MM.1S (cell line): ENCODE measurements at regions not wholly inside any gene's neighbourhood (a gene's known extent, or its start where the extent isn't known, plus 50 kb on each side); places are given as distances from the start of the nearest gene placed in this dataset.
"Not testable (repeated sequence)": the region's sequence is repeated elsewhere in the genome, so short reads cannot be mapped to it uniquely, and the experiment has no call there.

Source experiments
- DNase-seq: peaks from one replicate; pipeline ENCODE4 v3.0.0-alpha.2; 2015
- H2AFZ ChIP-seq: fragments of 300-600 bp; sonication (generic); 2 replicates; pipeline ENCODE4 v1.6.0; 2016; ENCODE audit warnings: antibody characterized with exemption, low read length
- H3F3A ChIP-seq: fragments of 300-600 bp; sonication (generic); 2 replicates; pipeline ENCODE4 v1.6.1; 2016; ENCODE audit warnings: mild to moderate bottlenecking, antibody characterized with exemption, low read length, moderate library complexity, mixed read lengths; ENCODE audit not compliant: insufficient read depth
- H3K27ac ChIP-seq: fragments of 300-600 bp; sonication (generic); 2 replicates; pipeline ENCODE4 v1.5.1; 2016; ENCODE audit warnings: mild to moderate bottlenecking, low read length
- H3K27me3 ChIP-seq: fragments of 300-600 bp; sonication (generic); replicated peaks from 2 replicates; pipeline ENCODE4 v1.6.0; 2016; ENCODE audit warnings: low read length; ENCODE audit not compliant: insufficient read depth
- H3K36me3 ChIP-seq: fragments of 300-600 bp; sonication (generic); replicated peaks from 2 replicates; pipeline ENCODE4 v1.6.1; 2016; ENCODE audit warnings: mild to moderate bottlenecking, low read length, mixed read lengths; ENCODE audit not compliant: insufficient read depth
- H3K4me1 ChIP-seq: fragments of 300-600 bp; sonication (generic); 2 replicates; pipeline ENCODE4 v1.6.1; 2016; ENCODE audit warnings: low read length, mixed read lengths
- H3K4me2 ChIP-seq: fragments of 300-600 bp; sonication (generic); 2 replicates; pipeline ENCODE4 v1.6.0; 2016; ENCODE audit warnings: low read depth, low read length
- H3K4me3 ChIP-seq: fragments of 300-600 bp; sonication (generic); 2 replicates; pipeline ENCODE4 v1.5.1; 2016; ENCODE audit warnings: low read length, mixed read lengths
- H3K79me2 ChIP-seq: fragments of 300-600 bp; sonication (generic); 2 replicates; pipeline ENCODE4 v1.6.1; 2016; ENCODE audit warnings: mixed run types, low read length, mixed read lengths
- H3K9ac ChIP-seq: fragments of 300-600 bp; sonication (generic); 2 replicates; pipeline ENCODE4 v1.6.1; 2016; ENCODE audit warnings: low read length, mixed read lengths
- H3K9me2 ChIP-seq: fragments of 300-600 bp; sonication (generic); replicated peaks from 2 replicates; pipeline ENCODE4 v1.6.1; 2016; ENCODE audit warnings: mild to moderate bottlenecking, low read length, mixed read lengths; ENCODE audit not compliant: insufficient read depth
- H3K9me3 ChIP-seq: fragments of 300-600 bp; sonication (generic); replicated peaks from 2 replicates; pipeline ENCODE4 v1.6.1; 2016; ENCODE audit warnings: mild to moderate bottlenecking, low read length, mixed read lengths; ENCODE audit not compliant: insufficient read depth
- H4K20me1 ChIP-seq: fragments of 300-600 bp; sonication (generic); 2 replicates; pipeline ENCODE4 v1.6.1; 2016; ENCODE audit warnings: mild to moderate bottlenecking, low read length, moderate library complexity, mixed read lengths; ENCODE audit not compliant: insufficient read depth
- EZH2 ChIP-seq: fragments of 300-600 bp; sonication (generic); optimal IDR thresholded peaks from 2 replicates; pipeline ENCODE3; 2017; ENCODE audit warnings: low read depth, mild to moderate bottlenecking, antibody characterized with exemption, low read length, mixed read lengths
- EZH2phosphoT487 ChIP-seq: fragments of 300-600 bp; sonication (generic); IDR thresholded peaks from 2 replicates; pipeline ENCODE4 v1.6.1; 2018; ENCODE audit warnings: antibody characterized with exemption, low read length
- TF ChIP-seq, protein P1 (sequence below): fragments of 300-600 bp; sonication (generic); IDR thresholded peaks from 2 replicates; pipeline ENCODE4 v1.5.1; 2016; ENCODE audit warnings: antibody characterized with exemption, low read length, mixed read lengths

DNA sequence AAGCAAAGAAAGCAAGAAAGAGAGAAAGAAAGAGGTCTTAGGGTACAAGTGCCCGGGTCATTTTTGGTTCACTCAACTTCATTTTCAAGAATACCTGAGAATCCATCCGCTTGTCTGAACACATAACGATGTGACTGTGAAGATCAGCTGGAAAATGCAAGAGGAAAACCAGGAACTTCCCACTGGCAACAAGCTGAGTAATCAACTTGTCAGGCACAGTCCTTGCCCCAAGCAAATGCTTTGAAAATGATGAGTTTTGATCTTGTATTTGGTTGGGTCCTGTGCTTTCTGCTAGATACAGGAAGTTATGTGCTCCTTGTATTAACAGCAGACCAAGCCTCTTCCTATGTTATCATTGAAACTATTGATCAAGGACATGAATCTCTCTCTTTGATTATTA is 239.1 kb downstream of the ASMT start:
- H2AFZ ChIP-seq = no peak overlapping the region
- no peak overlapping the region for H3K27ac ChIP-seq
- H3K4me2 ChIP-seq = no peak overlapping the region
- no peak overlapping the region for H3K4me3 ChIP-seq
- H3K36me3 ChIP-seq = no peaks in the 10 kb centered on the region
- H3K9me2 ChIP-seq = no peaks in the 10 kb centered on the region
- no peaks in the 10 kb centered on the region for H3K79me2 ChIP-seq
- no peaks in the 10 kb centered on the region for H4K20me1 ChIP-seq
- H3K4me1 ChIP-seq = no peaks in the 10 kb centered on the region
- no peak overlapping the region for H3K9ac ChIP-seq
- no peaks in the 10 kb centered on the region for H3K9me3 ChIP-seq
- H3F3A ChIP-seq = no peaks in the 10 kb centered on the region
- no peaks in the 10 kb centered on the region for H3K27me3 ChIP-seq
- TF ChIP-seq EZH2 (no peak), EZH2phosphoT487 (no peak)
- TF ChIP-seq, protein P1, sequence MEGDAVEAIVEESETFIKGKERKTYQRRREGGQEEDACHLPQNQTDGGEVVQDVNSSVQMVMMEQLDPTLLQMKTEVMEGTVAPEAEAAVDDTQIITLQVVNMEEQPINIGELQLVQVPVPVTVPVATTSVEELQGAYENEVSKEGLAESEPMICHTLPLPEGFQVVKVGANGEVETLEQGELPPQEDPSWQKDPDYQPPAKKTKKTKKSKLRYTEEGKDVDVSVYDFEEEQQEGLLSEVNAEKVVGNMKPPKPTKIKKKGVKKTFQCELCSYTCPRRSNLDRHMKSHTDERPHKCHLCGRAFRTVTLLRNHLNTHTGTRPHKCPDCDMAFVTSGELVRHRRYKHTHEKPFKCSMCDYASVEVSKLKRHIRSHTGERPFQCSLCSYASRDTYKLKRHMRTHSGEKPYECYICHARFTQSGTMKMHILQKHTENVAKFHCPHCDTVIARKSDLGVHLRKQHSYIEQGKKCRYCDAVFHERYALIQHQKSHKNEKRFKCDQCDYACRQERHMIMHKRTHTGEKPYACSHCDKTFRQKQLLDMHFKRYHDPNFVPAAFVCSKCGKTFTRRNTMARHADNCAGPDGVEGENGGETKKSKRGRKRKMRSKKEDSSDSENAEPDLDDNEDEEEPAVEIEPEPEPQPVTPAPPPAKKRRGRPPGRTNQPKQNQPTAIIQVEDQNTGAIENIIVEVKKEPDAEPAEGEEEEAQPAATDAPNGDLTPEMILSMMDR = no peak
- no peak for DNase-seq

DNA sequence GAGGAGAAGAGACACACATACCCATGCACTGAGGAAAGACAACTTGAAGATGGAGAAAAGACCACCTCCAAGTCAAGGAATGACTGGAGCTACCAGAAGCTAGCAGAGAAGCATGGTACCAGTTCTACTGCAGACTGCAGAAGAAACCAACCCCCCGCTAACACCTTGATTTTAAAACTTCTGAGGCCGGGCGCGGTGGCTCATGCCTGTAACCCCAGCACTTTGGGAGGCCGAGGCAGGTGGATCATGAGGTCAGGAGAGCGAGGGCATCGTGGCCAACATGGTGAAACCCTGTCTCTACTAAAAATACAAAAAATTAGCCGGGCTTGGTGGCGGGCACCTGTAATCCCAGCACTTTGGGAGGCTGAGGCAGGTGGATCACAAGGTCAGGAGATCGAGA is 240.0 kb downstream of the ASMT start:
- H3K27me3 ChIP-seq, H3K9me2 ChIP-seq, H3K4me3 ChIP-seq, H3F3A ChIP-seq, H3K27ac ChIP-seq, H3K9ac ChIP-seq, H3K4me1 ChIP-seq, H4K20me1 ChIP-seq, H3K4me2 ChIP-seq, H2AFZ ChIP-seq, DNase-seq, H3K9me3 ChIP-seq, H3K79me2 ChIP-seq, H3K36me3 ChIP-seq: not testable (repeated sequence)

DNA sequence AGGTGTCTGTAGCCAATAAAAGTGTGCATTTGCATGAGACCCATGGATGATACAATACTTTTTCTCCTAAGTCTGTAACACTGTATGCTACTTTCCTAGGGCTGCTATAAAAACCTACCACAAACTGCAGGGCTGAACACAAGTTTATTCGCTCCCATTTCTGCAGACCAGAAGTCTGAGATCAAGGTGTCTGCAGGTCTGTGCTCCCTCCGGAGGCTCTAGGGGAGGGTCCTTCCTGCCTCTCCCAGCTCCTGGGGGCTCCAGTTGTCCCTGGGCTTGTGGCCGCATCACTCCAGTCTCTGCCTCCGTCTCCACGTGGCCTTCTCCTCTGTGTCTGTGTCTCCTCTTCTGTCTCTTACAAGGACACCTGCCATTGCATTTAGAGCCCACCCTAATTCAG is 244.4 kb downstream of the ASMT start:
- H3K4me3 ChIP-seq, H3K9me3 ChIP-seq, H3K9ac ChIP-seq, H4K20me1 ChIP-seq, H3K9me2 ChIP-seq, H3K4me1 ChIP-seq, DNase-seq, H3K27ac ChIP-seq, H2AFZ ChIP-seq, H3K79me2 ChIP-seq, H3K36me3 ChIP-seq, H3F3A ChIP-seq, H3K4me2 ChIP-seq, H3K27me3 ChIP-seq: not testable (repeated sequence)

DNA sequence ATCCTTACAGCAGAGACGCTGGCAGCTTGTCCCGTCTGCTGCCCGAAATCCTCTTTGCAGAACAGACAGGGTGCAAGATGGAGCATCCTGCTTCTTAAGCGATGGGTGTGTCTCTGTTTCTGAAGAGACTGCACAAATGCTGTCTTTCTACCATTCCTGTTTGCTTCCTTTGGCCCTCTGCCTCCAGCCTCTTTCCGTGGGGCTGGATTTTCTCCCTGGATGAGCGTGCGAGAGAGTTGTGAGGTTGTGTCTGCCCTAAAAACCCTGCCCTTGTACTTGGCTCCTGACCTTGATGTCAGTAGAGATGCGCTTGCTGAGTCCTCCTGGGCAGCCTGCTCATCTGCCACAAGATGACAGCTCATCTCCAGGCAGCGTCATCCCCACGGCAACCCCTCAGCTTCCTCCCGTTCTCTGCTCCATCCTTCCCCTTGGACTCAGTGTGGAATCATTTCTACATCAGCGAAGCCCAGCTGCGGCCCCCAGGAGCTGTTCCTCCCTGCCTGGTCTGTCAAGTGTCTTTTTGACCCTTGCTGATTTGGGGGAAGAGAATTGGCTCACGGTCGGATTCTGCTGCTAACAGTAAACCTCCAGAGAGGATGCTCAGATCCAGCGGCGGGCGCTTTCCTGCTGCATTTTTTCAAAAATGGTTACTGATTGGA is 246.2 kb downstream of the ASMT start:
- no peak overlapping the region for H3K27ac ChIP-seq
- H3K9me3 ChIP-seq = no peaks in the 10 kb centered on the region
- no peaks in the 10 kb centered on the region for H4K20me1 ChIP-seq
- H3K9me2 ChIP-seq = no peaks in the 10 kb centered on the region
- no peaks in the 10 kb centered on the region for H3K4me1 ChIP-seq
- TF ChIP-seq EZH2phosphoT487 (no peak), EZH2 (no peak)
- TF ChIP-seq, protein P1 = no peak
- no peak for DNase-seq
- no peaks in the 10 kb centered on the region for H3K79me2 ChIP-seq
- no peak overlapping the region for H2AFZ ChIP-seq
- no peaks in the 10 kb centered on the region for H3F3A ChIP-seq
- no peaks in the 10 kb centered on the region for H3K36me3 ChIP-seq
- no peak overlapping the region for H3K4me2 ChIP-seq
- H3K4me3 ChIP-seq = no peak overlapping the region
- H3K9ac ChIP-seq = no peak overlapping the region
- no peaks in the 10 kb centered on the region for H3K27me3 ChIP-seq

DNA sequence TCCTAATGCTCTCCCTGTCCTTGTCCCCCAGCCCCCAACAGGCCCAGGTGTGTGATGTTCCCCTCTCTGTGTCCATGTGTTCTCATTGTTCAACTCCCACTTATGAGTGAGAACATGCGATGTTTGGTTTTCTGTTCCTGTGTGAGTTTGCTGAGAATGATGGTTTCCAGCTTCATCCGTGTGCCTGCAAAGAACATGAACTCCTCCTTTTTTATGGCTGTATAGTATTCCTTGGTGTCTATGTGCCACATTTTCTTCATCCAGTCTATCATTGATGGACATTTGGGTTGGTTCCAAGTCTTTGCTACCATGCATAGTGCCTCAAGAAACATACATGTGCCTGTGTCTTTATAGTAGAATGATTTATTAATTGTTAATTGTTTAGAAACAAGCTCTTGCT is 249.1 kb downstream of the ASMT start:
- H3F3A ChIP-seq, H3K9me2 ChIP-seq, H3K4me3 ChIP-seq, H4K20me1 ChIP-seq, H3K36me3 ChIP-seq, H3K4me1 ChIP-seq, H3K9me3 ChIP-seq, H3K4me2 ChIP-seq, H3K79me2 ChIP-seq, DNase-seq, H3K9ac ChIP-seq, H2AFZ ChIP-seq, H3K27ac ChIP-seq, H3K27me3 ChIP-seq: not testable (repeated sequence)
